Tibial nerve (tissue), 4 donors: ENCODE measurements at regions not wholly inside any gene's neighbourhood (a gene's known extent, or its start where the extent isn't known, plus 50 kb on each side); places are given as distances from the start of the nearest gene placed in this dataset.

Experiments
- DNase-seq, 2 donors: peaks; one replicate each; pipeline ENCODE4 v3.0.0-alpha.2; 2019; ENCODE audit warnings: low spot score in 2 of 2
- H3K27ac ChIP-seq, 4 donors: fragments of 200-600 bp; sonication (generic) in 3 of 4; one replicate each; pipeline ENCODE4 v1.5.1; 2017 to 2019; ENCODE audit warnings: mild to moderate bottlenecking in 1 of 4
- H3K27me3 ChIP-seq, 2 donors: fragments of 200-600 bp; sonication (generic) in 1 of 2; one replicate each; pipeline versions ENCODE4 v1.5.1 to v1.6.0; 2017 to 2019
- H3K36me3 ChIP-seq, 3 donors: fragments of 200-600 bp; sonication (generic); one replicate each; pipeline ENCODE4 v1.5.1; 2018 to 2019
- H3K4me1 ChIP-seq, 4 donors: fragments of 200-600 bp; sonication (generic) in 3 of 4; one replicate each; pipeline ENCODE4 v1.5.1; 2017 to 2019
- H3K4me3 ChIP-seq, 4 donors: fragments of 200-600 bp; sonication (generic) in 3 of 4; one replicate each; pipeline ENCODE4 v1.5.1; 2017 to 2019; ENCODE audit warnings: mild to moderate bottlenecking in 1 of 4, moderate library complexity in 1 of 4
- H3K9me3 ChIP-seq, 4 donors: fragments of 200-600 bp; sonication (generic) in 3 of 4; one replicate each; pipeline ENCODE4 v1.5.1; 2017 to 2019
- CTCF ChIP-seq, 5 experiments: fragments of 200-600 bp in 3 of 5; fragments of 450-650 bp in 2 of 5; sonication (generic) in 3 of 5; IDR thresholded peaks; one replicate each; pipeline ENCODE4 v1.5.1; 2016 to 2019; ENCODE audit warnings: antibody characterized with exemption in 5 of 5, mild to moderate bottlenecking in 3 of 5, moderate library complexity in 2 of 5
- EP300 ChIP-seq, 2 donors: sonication (generic); formaldehyde crosslinking; IDR thresholded peaks; one replicate each; pipeline ENCODE4 v1.6.1; 2017; ENCODE audit warnings: antibody characterized with exemption in 2 of 2, mild to moderate bottlenecking in 1 of 2
- POLR2A ChIP-seq, 2 donors: fragments of 450-650 bp; IDR thresholded peaks; one replicate each; pipeline ENCODE4 v1.6.1; 2017; ENCODE audit warnings: antibody characterized with exemption in 2 of 2, mild to moderate bottlenecking in 2 of 2, moderate library complexity in 2 of 2
- WGBS, 2 donors: methylation state at CpG; one replicate each; pipeline ENCODE4 v1.1.5; 2018; 5-methylcytosine and 5-hydroxymethylcytosine counted together

- no peak for TF ChIP-seq POLR2A (IDR thresholded peaks at IDR 0.05)
- no peak for TF ChIP-seq CTCF (IDR thresholded peaks at IDR 0.05)
- no peak for TF ChIP-seq EP300 (IDR thresholded peaks at IDR 0.05)
- H3K9me3 ChIP-seq, result no peaks in the 10 kb centered on the region
- H3K27ac ChIP-seq, result no peak overlapping the region
- no peaks in the 10 kb centered on the region for H3K4me1 ChIP-seq
- DNase-seq, result no peak
- H3K4me3 ChIP-seq, result no peak overlapping the region
- no peaks in the 10 kb centered on the region for H3K27me3 ChIP-seq
- H3K36me3 ChIP-seq, result no peaks in the 10 kb centered on the region
Observed at GRCh38 chr13:88565566-88565965, 894.4 kb downstream of the SLITRK5 start.

- H3K4me3 ChIP-seq, result no peak overlapping the region
- H3K36me3 ChIP-seq, result no peaks in the 10 kb centered on the region
- no peak overlapping the region for H3K27ac ChIP-seq
- H3K27me3 ChIP-seq, result no peaks in the 10 kb centered on the region
- DNase-seq, result no peak
- H3K4me1 ChIP-seq, result no peaks in the 10 kb centered on the region
- no peak for TF ChIP-seq CTCF (IDR thresholded peaks at IDR 0.05)
- no peak for TF ChIP-seq POLR2A (IDR thresholded peaks at IDR 0.05)
- no peak for TF ChIP-seq EP300 (IDR thresholded peaks at IDR 0.05)
- no peaks in the 10 kb centered on the region for H3K9me3 ChIP-seq
- WGBS, 2 donors, result 42% methylated on average over 2 of the region's 2 CpGs
Observed at GRCh38 chr13:88585861-88586260, 914.7 kb downstream of the SLITRK5 start.

- Histone ChIP-seq H3K36me3 (no peaks in the 10 kb centered on the region), H3K27ac (no peak overlapping the region), H3K4me1 (no peaks in the 10 kb centered on the region), H3K4me3 (no peak overlapping the region), H3K9me3 (peaks cover 0 to under 1% (median 0%) of the 10 kb centered on the region in 4 donors), H3K27me3 (no peaks in the 10 kb centered on the region)
- DNase-seq, result no peak
- TF ChIP-seq POLR2A (IDR thresholded peaks at IDR 0.05), result no peak
- TF ChIP-seq CTCF (IDR thresholded peaks at IDR 0.05), result no peak
- TF ChIP-seq EP300 (IDR thresholded peaks at IDR 0.05), result no peak
Observed at GRCh38 chr13:88586263-88586662, 915.1 kb downstream of the SLITRK5 start.

GRCh38 chr13:88590574-88590973, 919.4 kb downstream of the SLITRK5 start:
- 51 to 71% methylated on average over 1 of the region's 1 CpG for WGBS, 2 donors
- TF ChIP-seq POLR2A (IDR thresholded peaks at IDR 0.05), result no peak
- TF ChIP-seq CTCF (IDR thresholded peaks at IDR 0.05), result no peak
- TF ChIP-seq EP300 (IDR thresholded peaks at IDR 0.05), result no peak
- no peak for DNase-seq
- no peaks in the 10 kb centered on the region for H3K4me1 ChIP-seq
- H3K27ac ChIP-seq, result no peak overlapping the region
- no peaks in the 10 kb centered on the region for H3K36me3 ChIP-seq
- H3K9me3 ChIP-seq, result peaks cover 0 to 35% (median 1%) of the 10 kb centered on the region in 4 donors
- no peaks in the 10 kb centered on the region for H3K27me3 ChIP-seq
- no peak overlapping the region for H3K4me3 ChIP-seq

DNA sequence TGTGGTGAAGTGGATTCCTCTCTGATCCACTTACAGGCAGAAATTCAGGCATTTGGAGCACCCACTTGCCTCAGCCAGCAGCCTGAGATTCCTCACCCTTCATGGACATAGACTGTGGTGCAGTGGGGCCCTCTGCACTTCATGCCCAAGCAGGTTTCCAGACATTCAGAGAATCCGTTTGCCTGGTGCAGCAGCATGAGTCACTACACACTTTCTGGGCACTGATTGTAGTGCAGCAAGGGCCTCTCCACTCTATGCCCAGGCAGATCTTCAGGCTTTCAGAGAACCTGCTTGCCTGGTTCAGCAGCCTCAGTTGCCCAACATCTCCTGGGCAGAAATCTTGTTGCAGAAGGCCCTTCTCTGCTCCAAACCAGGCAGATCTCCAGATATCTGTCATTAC, 920.9 kb downstream of the SLITRK5 start:
- DNase-seq, result no peak
- 80 to 100% methylated on average over 1 of the region's 1 CpG for WGBS, 2 donors
- no peak overlapping the region for H3K27ac ChIP-seq
- H3K27me3 ChIP-seq, result no peaks in the 10 kb centered on the region
- no peaks in the 10 kb centered on the region for H3K36me3 ChIP-seq
- TF ChIP-seq CTCF (IDR thresholded peaks at IDR 0.05) (no peak), EP300 (IDR thresholded peaks at IDR 0.05) (no peak), POLR2A (IDR thresholded peaks at IDR 0.05) (no peak)
- H3K9me3 ChIP-seq, result peaks cover 0 to 35% (median 1%) of the 10 kb centered on the region in 4 donors
- no peaks in the 10 kb centered on the region for H3K4me1 ChIP-seq
- no peak overlapping the region for H3K4me3 ChIP-seq
